ENCODE measurements at regions not wholly inside any gene's neighbourhood (a gene's known extent, or its start where the extent isn't known, plus 50 kb on each side); places are given as distances from the start of the nearest gene placed in this dataset.

GRCh38 chr11:107177106-107177477, 158.8 kb upstream of the GUCY1A2 start:
- Mint-ChIP-seq H3K36me3 (ENCODE audit: low read depth) (no peaks in the 10 kb centered on the region), H3K27ac (no peak overlapping the region), H3K4me1 (ENCODE audit: low read depth) (no peaks in the 10 kb centered on the region), H3K9me3 (ENCODE audit: insufficient read depth) (peaks cover 6% of the 10 kb centered on the region), H3K4me3 (no peak overlapping the region), H3K27me3 (ENCODE audit: low read depth) (no peaks in the 10 kb centered on the region)
- ATAC-seq, result no peak
- POLR2A ChIA-PET, result no interaction called here
- DNase-seq, result no peak
- CTCF ChIA-PET, result no interaction called here

GRCh38 chr11:107176148-107177105, 158.2 kb upstream of the GUCY1A2 start:
- POLR2A ChIA-PET, result no interaction called here
- CTCF ChIA-PET, result no interaction called here
- no peaks in the 10 kb centered on the region for H3K36me3 Mint-ChIP-seq (ENCODE audit: low read depth)
- H3K4me1 Mint-ChIP-seq (ENCODE audit: low read depth), result no peaks in the 10 kb centered on the region
- H3K27me3 Mint-ChIP-seq (ENCODE audit: low read depth), result no peaks in the 10 kb centered on the region
- peaks cover 6% of the 10 kb centered on the region for H3K9me3 Mint-ChIP-seq (ENCODE audit: insufficient read depth)
- DNase-seq (no peak), ATAC-seq (no peak)
- no peak overlapping the region for H3K4me3 Mint-ChIP-seq
- H3K27ac Mint-ChIP-seq, result no peak overlapping the region

- ATAC-seq (no peak), DNase-seq (no peak)
- Mint-ChIP-seq H3K4me1 (ENCODE audit: low read depth) (no peaks in the 10 kb centered on the region), H3K9me3 (ENCODE audit: insufficient read depth) (peaks cover 7% of the 10 kb centered on the region), H3K36me3 (ENCODE audit: low read depth) (no peaks in the 10 kb centered on the region), H3K4me3 (no peak overlapping the region), H3K27ac (no peak overlapping the region), H3K27me3 (ENCODE audit: low read depth) (no peaks in the 10 kb centered on the region)
- ChIA-PET CTCF (no interaction called here), POLR2A (no interaction called here)
Measured at GRCh38 chr11:107174856-107175255, 156.6 kb upstream of the GUCY1A2 start.

GRCh38 chr11:107172996-107173395, 154.7 kb upstream of the GUCY1A2 start:
- POLR2A ChIA-PET, result no interaction called here
- no peaks in the 10 kb centered on the region for H3K36me3 Mint-ChIP-seq (ENCODE audit: low read depth)

GRCh38 chr11:107157809-107158187, 139.5 kb upstream of the GUCY1A2 start:
- POLR2A ChIA-PET, result no interaction called here
- Mint-ChIP-seq H3K27me3 (ENCODE audit: low read depth) (no peaks in the 10 kb centered on the region), H3K27ac (no peak overlapping the region), H3K9me3 (ENCODE audit: insufficient read depth) (no peaks in the 10 kb centered on the region), H3K4me1 (ENCODE audit: low read depth) (no peaks in the 10 kb centered on the region), H3K36me3 (ENCODE audit: low read depth) (no peaks in the 10 kb centered on the region), H3K4me3 (no peak overlapping the region)
- CTCF ChIA-PET, result no interaction called here
- no peak for ATAC-seq
- DNase-seq, result no peak

More at GRCh38 chr11:107172996-107173395, 154.7 kb upstream of the GUCY1A2 start:
- CTCF ChIA-PET, result no interaction called here
- no peaks in the 10 kb centered on the region for H3K4me1 Mint-ChIP-seq (ENCODE audit: low read depth)
- no peak for ATAC-seq
- peaks cover 12% of the 10 kb centered on the region for H3K9me3 Mint-ChIP-seq (ENCODE audit: insufficient read depth)
- H3K27ac Mint-ChIP-seq, result no peak overlapping the region
- H3K27me3 Mint-ChIP-seq (ENCODE audit: low read depth), result no peaks in the 10 kb centered on the region
- DNase-seq, result no peak
- no peak overlapping the region for H3K4me3 Mint-ChIP-seq

- no peak overlapping the region for H3K4me3 Mint-ChIP-seq
- DNase-seq, result no peak
- ChIA-PET POLR2A (no interaction called here), CTCF (no interaction called here)
- no peaks in the 10 kb centered on the region for H3K4me1 Mint-ChIP-seq (ENCODE audit: low read depth)
- no peaks in the 10 kb centered on the region for H3K9me3 Mint-ChIP-seq (ENCODE audit: insufficient read depth)
- no peak overlapping the region for H3K27ac Mint-ChIP-seq
- H3K36me3 Mint-ChIP-seq (ENCODE audit: low read depth), result no peaks in the 10 kb centered on the region
- ATAC-seq, result no peak
- no peaks in the 10 kb centered on the region for H3K27me3 Mint-ChIP-seq (ENCODE audit: low read depth)
Measured at GRCh38 chr11:107157146-107157808, 139.0 kb upstream of the GUCY1A2 start.

GRCh38 chr11:107151579-107151978, 133.3 kb upstream of the GUCY1A2 start:
- ChIA-PET POLR2A (no interaction called here), CTCF (no interaction called here)
- Mint-ChIP-seq H3K9me3 (ENCODE audit: insufficient read depth) (no peaks in the 10 kb centered on the region), H3K36me3 (ENCODE audit: low read depth) (no peaks in the 10 kb centered on the region), H3K27ac (no peak overlapping the region), H3K4me1 (ENCODE audit: low read depth) (no peaks in the 10 kb centered on the region), H3K4me3 (no peak overlapping the region), H3K27me3 (ENCODE audit: low read depth) (no peaks in the 10 kb centered on the region)
- ATAC-seq, result no peak
- no peak for DNase-seq

- Mint-ChIP-seq H3K4me3 (no peak overlapping the region), H3K9me3 (ENCODE audit: insufficient read depth) (no peaks in the 10 kb centered on the region), H3K36me3 (ENCODE audit: low read depth) (no peaks in the 10 kb centered on the region), H3K27me3 (ENCODE audit: low read depth) (no peaks in the 10 kb centered on the region), H3K27ac (no peak overlapping the region), H3K4me1 (ENCODE audit: low read depth) (no peaks in the 10 kb centered on the region)
- ChIA-PET CTCF (no interaction called here), POLR2A (no interaction called here)
- DNase-seq (no peak), ATAC-seq (no peak)
Measured at GRCh38 chr11:107151158-107151557, 132.9 kb upstream of the GUCY1A2 start.

GRCh38 chr11:107140983-107141382, 122.7 kb upstream of the GUCY1A2 start:
- POLR2A ChIA-PET, result no interaction called here
- ATAC-seq (no peak), DNase-seq (no peak)
- H3K4me1 Mint-ChIP-seq (ENCODE audit: low read depth), result no peaks in the 10 kb centered on the region
- no peaks in the 10 kb centered on the region for H3K36me3 Mint-ChIP-seq (ENCODE audit: low read depth)
- no peak overlapping the region for H3K4me3 Mint-ChIP-seq
- H3K27me3 Mint-ChIP-seq (ENCODE audit: low read depth), result no peaks in the 10 kb centered on the region
- CTCF ChIA-PET, result no interaction called here
- peaks cover 8% of the 10 kb centered on the region for H3K9me3 Mint-ChIP-seq (ENCODE audit: insufficient read depth)
- no peak overlapping the region for H3K27ac Mint-ChIP-seq

GRCh38 chr11:107139396-107139795, 121.1 kb upstream of the GUCY1A2 start:
- POLR2A ChIA-PET, result no interaction called here
- no peak overlapping the region for H3K27ac Mint-ChIP-seq
- ATAC-seq, result no peak

GRCh38 chr11:107136892-107137291, 118.6 kb upstream of the GUCY1A2 start:
- Mint-ChIP-seq H3K9me3 (ENCODE audit: insufficient read depth) (peaks cover 20% of the 10 kb centered on the region), H3K27me3 (ENCODE audit: low read depth) (no peaks in the 10 kb centered on the region), H3K27ac (no peak overlapping the region), H3K4me1 (ENCODE audit: low read depth) (no peaks in the 10 kb centered on the region), H3K4me3 (no peak overlapping the region), H3K36me3 (ENCODE audit: low read depth) (no peaks in the 10 kb centered on the region)
- ChIA-PET POLR2A (no interaction called here), CTCF (no interaction called here)
- no peak for DNase-seq
- no peak for ATAC-seq

More at GRCh38 chr11:107139396-107139795, 121.1 kb upstream of the GUCY1A2 start:
- no peaks in the 10 kb centered on the region for H3K36me3 Mint-ChIP-seq (ENCODE audit: low read depth)
- H3K4me3 Mint-ChIP-seq, result no peak overlapping the region
- no peaks in the 10 kb centered on the region for H3K4me1 Mint-ChIP-seq (ENCODE audit: low read depth)
- no peak for DNase-seq
- CTCF ChIA-PET, result no interaction called here
- H3K27me3 Mint-ChIP-seq (ENCODE audit: low read depth), result no peaks in the 10 kb centered on the region
- peaks cover 13% of the 10 kb centered on the region for H3K9me3 Mint-ChIP-seq (ENCODE audit: insufficient read depth)

- Mint-ChIP-seq H3K9me3 (ENCODE audit: insufficient read depth) (peaks cover 20% of the 10 kb centered on the region), H3K4me1 (ENCODE audit: low read depth) (no peaks in the 10 kb centered on the region), H3K36me3 (ENCODE audit: low read depth) (no peaks in the 10 kb centered on the region), H3K27ac (no peak overlapping the region), H3K4me3 (no peak overlapping the region), H3K27me3 (ENCODE audit: low read depth) (no peaks in the 10 kb centered on the region)
- ChIA-PET POLR2A (no interaction called here), CTCF (interaction anchor here (0.6 kb wide), 1 partner anchor 1133 kb away, joined by 3 read pairs; no protein-coding TSS in a partner anchor)
- DNase-seq (no peak), ATAC-seq (no peak)
Measured at GRCh38 chr11:107131756-107132155, 113.5 kb upstream of the GUCY1A2 start.

Measured in activated CD8-positive, alpha-beta T cell treated with anti-CD3 and anti-CD28 coated beads, Interleukin-2, amount 10 ng/mL, durations not matched to agents 7 days and 5 days (primary cell).